GM23338 (cell line): ENCODE measurements at regions not wholly inside any gene's neighbourhood (a gene's known extent, or its start where the extent isn't known, plus 50 kb on each side); places are given as distances from the start of the nearest gene placed in this dataset.
A peak's percentile ranks its signal among the peaks of the same experiment; 100 is the strongest.

ENCODE experiments used
- ATAC-seq: fragments of 200-7000 bp; cut with Tn5 transposase; 3 replicates; pipeline ENCODE4 v1.9.1; 2020
- DNase-seq: peaks from one replicate; pipeline ENCODE4 v3.0.0-alpha.2; 2015; ENCODE audit warnings: low spot score
- H2AFZ ChIP-seq: fragments of 200-600 bp; sonication (generic); 2 replicates; pipeline ENCODE4 v1.8.0; 2016; ENCODE audit warnings: antibody characterized with exemption, mild to moderate bottlenecking, moderate library complexity
- H3F3A ChIP-seq: fragments of 200-600 bp; sonication (generic); replicated peaks from 2 replicates; pipeline ENCODE4 v1.8.0; 2017; ENCODE audit warnings: antibody characterized with exemption, mixed run types, low read depth
- H3K27ac ChIP-seq: fragments of 200-600 bp; sonication (generic); 2 replicates; pipeline ENCODE4 v1.6.1; 2016; ENCODE audit warnings: low read depth
- H3K27me3 ChIP-seq: fragments of 200-600 bp; sonication (generic); 2 replicates; pipeline ENCODE4 v1.8.0; 2016; ENCODE audit warnings: mild to moderate bottlenecking, mixed run types, moderate library complexity; ENCODE audit not compliant: insufficient read depth
- H3K36me3 ChIP-seq: fragments of 200-600 bp; sonication (generic); 2 replicates; pipeline ENCODE4 v1.8.0; 2016; ENCODE audit warnings: mild to moderate bottlenecking; ENCODE audit not compliant: insufficient read depth
- H3K4me1 ChIP-seq: fragments of 200-600 bp; sonication (generic); 2 replicates; pipeline ENCODE4 v1.8.0; 2016; ENCODE audit warnings: mild to moderate bottlenecking, moderate library complexity; ENCODE audit not compliant: insufficient read depth
- H3K4me2 ChIP-seq: fragments of 200-600 bp; sonication (generic); 2 replicates; pipeline ENCODE4 v1.7.1; 2017; ENCODE audit warnings: mixed run types
- H3K4me3 ChIP-seq: fragments of 200-600 bp; sonication (generic); 2 replicates; pipeline ENCODE4 v1.6.1; 2016; ENCODE audit warnings: mixed run types
- H3K79me2 ChIP-seq: fragments of 200-600 bp; sonication (generic); replicated peaks from 2 replicates; pipeline ENCODE4 v1.8.0; 2017; ENCODE audit warnings: mild to moderate bottlenecking; ENCODE audit not compliant: insufficient read depth
- H3K9me2 ChIP-seq: fragments of 200-600 bp; sonication (generic); 2 replicates; pipeline ENCODE4 v1.8.0; 2017; ENCODE audit not compliant: insufficient read depth
- H4K20me1 ChIP-seq: fragments of 200-600 bp; sonication (generic); replicated peaks from 2 replicates; pipeline ENCODE4 v1.8.0; 2017; ENCODE audit warnings: mild to moderate bottlenecking; ENCODE audit not compliant: insufficient read depth
- H3K27ac Mint-ChIP-seq: 2 replicates; pipeline ENCODE4 v1.8.0; 2020; ENCODE audit warnings: inconsistent platforms, mild to moderate bottlenecking, moderate library complexity, mixed read lengths
- H3K27me3 Mint-ChIP-seq: 3 replicates; pipeline ENCODE4 v1.8.0; 2022; ENCODE audit warnings: low read depth, mild to moderate bottlenecking, moderate library complexity, mixed read lengths, inconsistent platforms; ENCODE audit not compliant: insufficient read depth, poor library complexity
- H3K36me3 Mint-ChIP-seq: 3 replicates; pipeline ENCODE4 v1.8.0; 2021; ENCODE audit warnings: low read depth, mild to moderate bottlenecking, inconsistent platforms, moderate library complexity, mixed read lengths
- H3K4me1 Mint-ChIP-seq: 3 replicates; pipeline ENCODE4 v1.8.0; 2020; ENCODE audit warnings: mild to moderate bottlenecking, inconsistent platforms, mixed read lengths
- H3K4me3 Mint-ChIP-seq: 3 replicates; pipeline ENCODE4 v1.8.0; 2021; ENCODE audit warnings: moderate library complexity, mild to moderate bottlenecking, inconsistent platforms, mixed read lengths
- H3K9me3 Mint-ChIP-seq: 3 replicates; pipeline ENCODE4 v1.8.0; 2020; ENCODE audit warnings: moderate library complexity, mild to moderate bottlenecking, inconsistent platforms, mixed read lengths
- CREB1 ChIP-seq: fragments of 250-450 bp; sonication (Bioruptor Pico); IDR thresholded peaks from 2 replicates; pipeline ENCODE4 v1.5.0; 2020; ENCODE audit warnings: low read depth, mild to moderate bottlenecking, moderate library complexity
- EZH2phosphoT487 ChIP-seq: fragments of 200-600 bp; sonication (generic); IDR thresholded peaks from one replicate; pipeline ENCODE4 v1.8.1; 2018; ENCODE audit warnings: antibody characterized with exemption; ENCODE audit not compliant: unreplicated experiment
- POLR2AphosphoS5 ChIP-seq: IDR thresholded peaks from 2 replicates; pipeline ENCODE4 v1.6.1; 2016; ENCODE audit warnings: antibody characterized with exemption, low read depth
- REST ChIP-seq: IDR thresholded peaks from one replicate; pipeline ENCODE4 v1.6.1; 2018; ENCODE audit warnings: antibody characterized with exemption; ENCODE audit not compliant: unreplicated experiment
- STAT1 ChIP-seq: IDR thresholded peaks from one replicate; pipeline ENCODE4 v1.6.1; 2016; ENCODE audit warnings: antibody characterized with exemption; ENCODE audit not compliant: unreplicated experiment
- ZNF114 ChIP-seq: fragments of 250-450 bp; sonication (Bioruptor Pico); IDR thresholded peaks from 2 replicates; pipeline ENCODE4 v1.5.0; 2020; ENCODE audit warnings: mild to moderate bottlenecking, moderate library complexity
- TF ChIP-seq, protein P1 (sequence below), 2 experiments: fragments of 200-600 bp in 1 of 2; sonication (generic) in 1 of 2; conservative IDR thresholded peaks; 2 replicates each; pipeline versions ENCODE4 v1.5.1 to v1.6.1; 2016 to 2017; ENCODE audit warnings: antibody characterized with exemption in 2 of 2, low read depth in 2 of 2, mild to moderate bottlenecking in 2 of 2, moderate library complexity in 1 of 2
- TF ChIP-seq, protein P2 (sequence below): fragments of 250-450 bp; sonication (Bioruptor Pico); IDR thresholded peaks from 2 replicates; pipeline ENCODE4 v1.5.0; 2020; ENCODE audit warnings: mild to moderate bottlenecking, moderate library complexity

GRCh38 chr22:27682437-27682836 lies 119.1 kb downstream of the MN1 start:
- Mint-ChIP-seq H3K4me3 (no peak overlapping the region), H3K27me3 (peaks cover 6% of the 10 kb centered on the region), H3K4me1 (peaks cover 43% of the 10 kb centered on the region), H3K9me3 (no peaks in the 10 kb centered on the region), H3K27ac (no peak overlapping the region), H3K36me3 (peaks cover 19% of the 10 kb centered on the region)
- H3K36me3 ChIP-seq = peaks cover 3% of the 10 kb centered on the region; the same call in 1 of the 2 replicates
- no peak overlapping the region for H3K4me2 ChIP-seq
- H3F3A ChIP-seq = 0 out of 2 replicates have a peak, but pooled peaks cover 10% of the 10 kb centered on the region
- no peaks in the 10 kb centered on the region for H3K27me3 ChIP-seq
- no peak overlapping the region for H3K4me3 ChIP-seq
- H3K79me2 ChIP-seq = peaks cover 14% of the 10 kb centered on the region
- no peaks in the 10 kb centered on the region for H3K9me2 ChIP-seq
- peaks cover 17% of the 10 kb centered on the region for H4K20me1 ChIP-seq
- no peak overlapping the region for H2AFZ ChIP-seq
- TF ChIP-seq STAT1 = no peak
- TF ChIP-seq POLR2AphosphoS5 = no peak
- no peak for TF ChIP-seq EZH2phosphoT487
- TF ChIP-seq, protein P1, sequence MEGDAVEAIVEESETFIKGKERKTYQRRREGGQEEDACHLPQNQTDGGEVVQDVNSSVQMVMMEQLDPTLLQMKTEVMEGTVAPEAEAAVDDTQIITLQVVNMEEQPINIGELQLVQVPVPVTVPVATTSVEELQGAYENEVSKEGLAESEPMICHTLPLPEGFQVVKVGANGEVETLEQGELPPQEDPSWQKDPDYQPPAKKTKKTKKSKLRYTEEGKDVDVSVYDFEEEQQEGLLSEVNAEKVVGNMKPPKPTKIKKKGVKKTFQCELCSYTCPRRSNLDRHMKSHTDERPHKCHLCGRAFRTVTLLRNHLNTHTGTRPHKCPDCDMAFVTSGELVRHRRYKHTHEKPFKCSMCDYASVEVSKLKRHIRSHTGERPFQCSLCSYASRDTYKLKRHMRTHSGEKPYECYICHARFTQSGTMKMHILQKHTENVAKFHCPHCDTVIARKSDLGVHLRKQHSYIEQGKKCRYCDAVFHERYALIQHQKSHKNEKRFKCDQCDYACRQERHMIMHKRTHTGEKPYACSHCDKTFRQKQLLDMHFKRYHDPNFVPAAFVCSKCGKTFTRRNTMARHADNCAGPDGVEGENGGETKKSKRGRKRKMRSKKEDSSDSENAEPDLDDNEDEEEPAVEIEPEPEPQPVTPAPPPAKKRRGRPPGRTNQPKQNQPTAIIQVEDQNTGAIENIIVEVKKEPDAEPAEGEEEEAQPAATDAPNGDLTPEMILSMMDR (conservative IDR thresholded peaks at IDR 0.05; ENCODE audit: low read depth in 2 of 2) = peak; percentile 75 to 81
- H3K4me1 ChIP-seq = peaks cover 33% of the 10 kb centered on the region
- peak; percentile 74 for DNase-seq
- peak; percentile 85 for ATAC-seq
- no peak overlapping the region for H3K27ac ChIP-seq

DNA sequence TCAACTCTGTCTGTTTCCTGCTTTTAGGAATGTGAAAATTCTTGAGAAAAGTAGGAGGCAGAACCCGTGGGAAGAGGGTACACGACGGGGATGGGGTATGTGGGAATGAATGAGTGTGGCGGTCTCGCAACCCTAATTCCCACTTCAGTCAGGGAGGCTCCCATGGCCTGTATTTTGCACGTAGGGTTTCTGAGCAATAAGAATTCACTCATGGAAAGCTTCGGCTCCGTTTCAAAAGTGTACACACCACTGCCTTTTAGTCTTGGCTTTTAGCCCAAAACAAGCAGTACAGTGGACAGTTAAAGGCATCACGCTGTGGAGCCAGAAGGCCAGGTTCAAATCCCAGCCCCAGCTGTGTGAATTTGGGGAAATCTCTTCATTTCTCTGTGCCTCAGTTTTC lies 116.7 kb downstream of the MN1 start:
- Histone ChIP-seq H3K27me3 (no peaks in the 10 kb centered on the region), H3K79me2 (peaks cover 14% of the 10 kb centered on the region), H3K4me1 (peaks cover 21% of the 10 kb centered on the region), H3K9me2 (no peaks in the 10 kb centered on the region), H3K4me3 (no peak overlapping the region), H4K20me1 (peaks cover 22% of the 10 kb centered on the region), H3F3A (peaks cover 18% of the 10 kb centered on the region; the same call in 1 of the 2 replicates), H3K36me3 (peaks cover 3% of the 10 kb centered on the region), H2AFZ (no peak overlapping the region), H3K4me2 (no peak overlapping the region), H3K27ac (peak overlapping the region; percentile 66)
- no peaks in the 10 kb centered on the region for H3K9me3 Mint-ChIP-seq
- no peak overlapping the region for H3K4me3 Mint-ChIP-seq
- TF ChIP-seq REST = no peak
- no peak for TF ChIP-seq ZNF114 (CRISPR knock-in tag)
- TF ChIP-seq, protein P2, sequence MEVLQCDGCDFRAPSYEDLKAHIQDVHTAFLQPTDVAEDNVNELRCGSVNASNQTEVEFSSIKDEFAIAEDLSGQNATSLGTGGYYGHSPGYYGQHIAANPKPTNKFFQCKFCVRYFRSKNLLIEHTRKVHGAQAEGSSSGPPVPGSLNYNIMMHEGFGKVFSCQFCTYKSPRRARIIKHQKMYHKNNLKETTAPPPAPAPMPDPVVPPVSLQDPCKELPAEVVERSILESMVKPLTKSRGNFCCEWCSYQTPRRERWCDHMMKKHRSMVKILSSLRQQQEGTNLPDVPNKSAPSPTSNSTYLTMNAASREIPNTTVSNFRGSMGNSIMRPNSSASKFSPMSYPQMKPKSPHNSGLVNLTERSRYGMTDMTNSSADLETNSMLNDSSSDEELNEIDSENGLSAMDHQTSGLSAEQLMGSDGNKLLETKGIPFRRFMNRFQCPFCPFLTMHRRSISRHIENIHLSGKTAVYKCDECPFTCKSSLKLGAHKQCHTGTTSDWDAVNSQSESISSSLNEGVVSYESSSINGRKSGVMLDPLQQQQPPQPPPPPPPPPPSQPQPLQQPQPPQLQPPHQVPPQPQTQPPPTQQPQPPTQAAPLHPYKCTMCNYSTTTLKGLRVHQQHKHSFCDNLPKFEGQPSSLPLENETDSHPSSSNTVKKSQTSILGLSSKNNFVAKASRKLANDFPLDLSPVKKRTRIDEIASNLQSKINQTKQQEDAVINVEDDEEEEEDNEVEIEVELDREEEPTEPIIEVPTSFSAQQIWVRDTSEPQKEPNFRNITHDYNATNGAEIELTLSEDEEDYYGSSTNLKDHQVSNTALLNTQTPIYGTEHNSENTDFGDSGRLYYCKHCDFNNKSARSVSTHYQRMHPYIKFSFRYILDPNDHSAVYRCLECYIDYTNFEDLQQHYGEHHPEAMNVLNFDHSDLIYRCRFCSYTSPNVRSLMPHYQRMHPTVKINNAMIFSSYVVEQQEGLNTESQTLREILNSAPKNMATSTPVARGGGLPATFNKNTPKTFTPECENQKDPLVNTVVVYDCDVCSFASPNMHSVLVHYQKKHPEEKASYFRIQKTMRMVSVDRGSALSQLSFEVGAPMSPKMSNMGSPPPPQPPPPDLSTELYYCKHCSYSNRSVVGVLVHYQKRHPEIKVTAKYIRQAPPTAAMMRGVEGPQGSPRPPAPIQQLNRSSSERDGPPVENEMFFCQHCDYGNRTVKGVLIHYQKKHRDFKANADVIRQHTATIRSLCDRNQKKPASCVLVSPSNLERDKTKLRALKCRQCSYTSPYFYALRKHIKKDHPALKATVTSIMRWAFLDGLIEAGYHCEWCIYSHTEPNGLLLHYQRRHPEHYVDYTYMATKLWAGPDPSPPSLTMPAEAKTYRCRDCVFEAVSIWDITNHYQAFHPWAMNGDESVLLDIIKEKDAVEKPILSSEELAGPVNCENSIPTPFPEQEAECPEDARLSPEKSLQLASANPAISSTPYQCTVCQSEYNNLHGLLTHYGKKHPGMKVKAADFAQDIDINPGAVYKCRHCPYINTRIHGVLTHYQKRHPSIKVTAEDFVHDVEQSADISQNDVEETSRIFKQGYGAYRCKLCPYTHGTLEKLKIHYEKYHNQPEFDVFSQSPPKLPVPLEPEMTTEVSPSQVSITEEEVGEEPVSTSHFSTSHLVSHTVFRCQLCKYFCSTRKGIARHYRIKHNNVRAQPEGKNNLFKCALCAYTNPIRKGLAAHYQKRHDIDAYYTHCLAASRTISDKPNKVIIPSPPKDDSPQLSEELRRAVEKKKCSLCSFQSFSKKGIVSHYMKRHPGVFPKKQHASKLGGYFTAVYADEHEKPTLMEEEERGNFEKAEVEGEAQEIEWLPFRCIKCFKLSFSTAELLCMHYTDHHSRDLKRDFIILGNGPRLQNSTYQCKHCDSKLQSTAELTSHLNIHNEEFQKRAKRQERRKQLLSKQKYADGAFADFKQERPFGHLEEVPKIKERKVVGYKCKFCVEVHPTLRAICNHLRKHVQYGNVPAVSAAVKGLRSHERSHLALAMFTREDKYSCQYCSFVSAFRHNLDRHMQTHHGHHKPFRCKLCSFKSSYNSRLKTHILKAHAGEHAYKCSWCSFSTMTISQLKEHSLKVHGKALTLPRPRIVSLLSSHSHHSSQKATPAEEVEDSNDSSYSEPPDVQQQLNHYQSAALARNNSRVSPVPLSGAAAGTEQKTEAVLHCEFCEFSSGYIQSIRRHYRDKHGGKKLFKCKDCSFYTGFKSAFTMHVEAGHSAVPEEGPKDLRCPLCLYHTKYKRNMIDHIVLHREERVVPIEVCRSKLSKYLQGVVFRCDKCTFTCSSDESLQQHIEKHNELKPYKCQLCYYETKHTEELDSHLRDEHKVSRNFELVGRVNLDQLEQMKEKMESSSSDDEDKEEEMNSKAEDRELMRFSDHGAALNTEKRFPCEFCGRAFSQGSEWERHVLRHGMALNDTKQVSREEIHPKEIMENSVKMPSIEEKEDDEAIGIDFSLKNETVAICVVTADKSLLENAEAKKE = no peak
- no peak for TF ChIP-seq STAT1
- TF ChIP-seq CREB1 (CRISPR knock-in tag) = no peak
- ATAC-seq (no peak), DNase-seq (no peak)
- peaks cover 29% of the 10 kb centered on the region for H3K4me1 Mint-ChIP-seq
- no peak overlapping the region for H3K27ac Mint-ChIP-seq
- no peaks in the 10 kb centered on the region for H3K27me3 Mint-ChIP-seq
- peaks cover 30% of the 10 kb centered on the region for H3K36me3 Mint-ChIP-seq
